ENCODE measurements at regions not wholly inside any gene's neighbourhood (a gene's known extent, or its start where the extent isn't known, plus 50 kb on each side); places are given as distances from the start of the nearest gene placed in this dataset.

GRCh38 chr5:172572440-172572839 lies 68.6 kb upstream of the NEURL1B start:
- ChIA-PET RAD21 (ENCODE audit: unreplicated experiment) (no interaction called here), SMC1A (ENCODE audit: uncharacterized antibody, unreplicated experiment) (no interaction called here), POLR2A (no interaction called here), CTCF (no interaction called here)
- intact Hi-C loops (cut with micrococcal nuclease; ENCODE audit: unreplicated experiment) (no loop called here), in situ Hi-C loops (cut with MboI) (no loop called here)
- H3K27me3 ChIP-seq (replicated peaks in 1 of 2; ENCODE audit: control insufficient read depth in 2 of 2, insufficient read depth in 2 of 2, low read length in 1 of 2), result no peaks in the 10 kb centered on the region; a peak in 2 of 4 replicates
- no peak overlapping the region for H3K27ac ChIP-seq (ENCODE audit: control insufficient read depth, insufficient read depth)
- FAIRE-seq (no peak), ATAC-seq (no peak), DNase-seq (ENCODE audit: low read depth, low spot score) (no peak)
- no peak overlapping the region for H3K4me2 ChIP-seq (ENCODE audit: control insufficient read depth, insufficient read depth)
- no peaks in the 10 kb centered on the region for H3K4me1 ChIP-seq (ENCODE audit: control insufficient read depth, insufficient read depth, low read length)
- H3K9ac ChIP-seq (ENCODE audit: control insufficient read depth, insufficient read depth, low read length), result no peak overlapping the region
- H3K4me3 ChIP-seq, result no peak overlapping the region
- H2AFZ ChIP-seq (ENCODE audit: control insufficient read depth, low read depth, low read length), result no peak overlapping the region
- TF ChIP-seq ATF2 (IDR thresholded peaks at IDR 0.05; ENCODE audit: low read length), result no peak
- no peak for TF ChIP-seq IKZF2 (IDR thresholded peaks at IDR 0.05)
- no peak for TF ChIP-seq E2F8 (IDR thresholded peaks at IDR 0.05; ENCODE audit: low read depth, partially characterized antibody)
- TF ChIP-seq POLR2A (IDR thresholded peaks at IDR 0.05; ENCODE audit: low read depth, low read length), result no peak
- TF ChIP-seq SUZ12 (IDR thresholded peaks at IDR 0.05; ENCODE audit: unreplicated experiment), result no peak
- TF ChIP-seq RAD51 (IDR thresholded peaks at IDR 0.05), result no peak
- 23% methylated on average over 3 of the region's 3 CpGs for WGBS (ENCODE audit: insufficient coverage, insufficient replicate concordance, low lambda C conversion rate, missing lambda C conversion rate)
- H3K9me3 ChIP-seq (replicated peaks; ENCODE audit: control insufficient read depth, insufficient read depth, low read length), result no peaks in the 10 kb centered on the region
- no peaks in the 10 kb centered on the region for H4K20me1 ChIP-seq (ENCODE audit: control insufficient read depth, insufficient read depth)
- no peaks in the 10 kb centered on the region for H3K36me3 ChIP-seq (ENCODE audit: control insufficient read depth in 2 of 2, insufficient read depth in 2 of 2, low read length in 1 of 2)
- no peaks in the 10 kb centered on the region for H3K79me2 ChIP-seq (ENCODE audit: control insufficient read depth, insufficient read depth, low read length)
- no TSS peak for BruUV-seq (replicated peaks)

Data from GM12878 (cell line).